ENCODE measurements at regions not wholly inside any gene's neighbourhood (a gene's known extent, or its start where the extent isn't known, plus 50 kb on each side); places are given as distances from the start of the nearest gene placed in this dataset.

DNA sequence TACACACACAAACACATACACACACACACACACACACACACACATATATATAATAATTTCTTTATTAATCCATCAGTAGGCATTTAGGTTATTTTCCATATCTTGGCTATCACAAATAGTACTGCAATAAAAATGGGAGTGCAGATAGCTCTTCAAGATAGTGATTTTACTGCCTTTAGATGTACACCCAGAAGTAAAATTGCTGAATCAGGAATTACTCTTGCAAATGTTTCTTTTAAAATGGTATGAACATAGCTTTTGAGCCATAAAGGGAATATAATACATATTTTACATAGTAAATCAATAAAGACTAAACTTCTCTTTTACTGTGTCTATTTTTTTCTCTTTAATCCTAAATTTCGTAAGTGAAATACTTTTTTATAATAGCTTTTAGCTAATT is 1251.1 kb downstream of the ZPLD1 start:
- H3K36me3 ChIP-seq (ENCODE audit: insufficient read depth, low read length) = no peaks in the 10 kb centered on the region
- peaks cover 6% of the 10 kb centered on the region for H3K9me3 Mint-ChIP-seq
- ChIA-PET POLR2A (no interaction called here), CTCF (interaction anchor here (0.7 kb wide), 1 partner anchor 921 kb away, joined by 4 read pairs; no protein-coding TSS in a partner anchor)
- no peak overlapping the region for H3K4me3 ChIP-seq (ENCODE audit: low read length)
- no peak overlapping the region for H3K4me3 Mint-ChIP-seq
- H3K4me1 ChIP-seq (ENCODE audit: insufficient read depth, low read length) = no peaks in the 10 kb centered on the region
- H3K27me3 Mint-ChIP-seq = no peaks in the 10 kb centered on the region
- DNase-seq (no peak), ATAC-seq (ENCODE audit: poor library complexity) (no peak)
- no peaks in the 10 kb centered on the region for H3K4me1 Mint-ChIP-seq (ENCODE audit: low read depth)
- no peak overlapping the region for H3K27ac Mint-ChIP-seq
- TF ChIP-seq, protein P1, sequence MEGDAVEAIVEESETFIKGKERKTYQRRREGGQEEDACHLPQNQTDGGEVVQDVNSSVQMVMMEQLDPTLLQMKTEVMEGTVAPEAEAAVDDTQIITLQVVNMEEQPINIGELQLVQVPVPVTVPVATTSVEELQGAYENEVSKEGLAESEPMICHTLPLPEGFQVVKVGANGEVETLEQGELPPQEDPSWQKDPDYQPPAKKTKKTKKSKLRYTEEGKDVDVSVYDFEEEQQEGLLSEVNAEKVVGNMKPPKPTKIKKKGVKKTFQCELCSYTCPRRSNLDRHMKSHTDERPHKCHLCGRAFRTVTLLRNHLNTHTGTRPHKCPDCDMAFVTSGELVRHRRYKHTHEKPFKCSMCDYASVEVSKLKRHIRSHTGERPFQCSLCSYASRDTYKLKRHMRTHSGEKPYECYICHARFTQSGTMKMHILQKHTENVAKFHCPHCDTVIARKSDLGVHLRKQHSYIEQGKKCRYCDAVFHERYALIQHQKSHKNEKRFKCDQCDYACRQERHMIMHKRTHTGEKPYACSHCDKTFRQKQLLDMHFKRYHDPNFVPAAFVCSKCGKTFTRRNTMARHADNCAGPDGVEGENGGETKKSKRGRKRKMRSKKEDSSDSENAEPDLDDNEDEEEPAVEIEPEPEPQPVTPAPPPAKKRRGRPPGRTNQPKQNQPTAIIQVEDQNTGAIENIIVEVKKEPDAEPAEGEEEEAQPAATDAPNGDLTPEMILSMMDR (IDR thresholded peaks at IDR 0.05) = no peak
- no peaks in the 10 kb centered on the region for H3K27me3 ChIP-seq (ENCODE audit: control insufficient read depth in 1 of 2, insufficient read depth in 2 of 2, low read length in 2 of 2)
- intact Hi-C loops (cut with DNase I, micrococcal nuclease) = no loop called here
- H3K27ac ChIP-seq (ENCODE audit: low read depth in 1 of 2, low read length in 2 of 2) = no peak overlapping the region
- H3K36me3 Mint-ChIP-seq (ENCODE audit: low read depth) = no peaks in the 10 kb centered on the region
- H3K9me3 ChIP-seq (ENCODE audit: control insufficient read depth in 1 of 2, insufficient read depth in 1 of 2, low read length in 2 of 2) = peaks cover 0 to 7% of the 10 kb centered on the region in 2 experiments

DNA sequence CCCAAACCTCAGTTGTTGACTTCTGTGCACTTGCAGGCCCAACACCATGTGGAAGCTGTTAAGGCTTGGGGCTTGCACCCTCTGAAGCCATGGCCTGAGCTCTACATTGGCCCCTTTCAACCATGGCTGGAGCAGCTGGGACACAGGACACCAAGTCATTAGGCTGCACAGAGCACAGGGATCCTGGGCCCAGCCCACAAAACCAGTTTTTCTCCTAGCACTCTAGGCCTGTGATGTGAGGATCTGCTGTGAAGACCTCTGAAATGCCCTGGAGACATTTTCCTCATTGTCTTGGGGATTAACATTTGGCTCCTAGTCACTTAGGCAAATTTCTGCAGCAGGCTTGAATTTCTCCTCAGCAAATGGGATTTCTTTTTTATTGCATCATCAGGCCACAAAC is 1255.7 kb downstream of the ZPLD1 start:
- POLR2A ChIA-PET = no interaction called here
- Mint-ChIP-seq H3K4me1 (ENCODE audit: low read depth) (no peaks in the 10 kb centered on the region), H3K4me3 (no peak overlapping the region), H3K27ac (no peak overlapping the region), H3K9me3 (peaks cover 7% of the 10 kb centered on the region), H3K36me3 (ENCODE audit: low read depth) (no peaks in the 10 kb centered on the region), H3K27me3 (no peaks in the 10 kb centered on the region)
- no peak for DNase-seq
- Histone ChIP-seq H3K4me1 (ENCODE audit: insufficient read depth, low read length) (no peaks in the 10 kb centered on the region), H3K27ac (ENCODE audit: low read depth in 1 of 2, low read length in 2 of 2) (no peak overlapping the region), H3K27me3 (ENCODE audit: control insufficient read depth in 1 of 2, insufficient read depth in 2 of 2, low read length in 2 of 2) (no peaks in the 10 kb centered on the region), H3K36me3 (ENCODE audit: insufficient read depth, low read length) (no peaks in the 10 kb centered on the region), H3K9me3 (ENCODE audit: control insufficient read depth in 1 of 2, insufficient read depth in 1 of 2, low read length in 2 of 2) (peaks cover 0 to 7% of the 10 kb centered on the region in 2 experiments), H3K4me3 (ENCODE audit: low read length) (no peak overlapping the region)
- CTCF ChIA-PET = no interaction called here
- intact Hi-C loops (cut with DNase I, micrococcal nuclease) = no loop called here
- TF ChIP-seq, protein P1 (IDR thresholded peaks at IDR 0.05) = no peak
- ATAC-seq (ENCODE audit: poor library complexity) = no peak

DNA sequence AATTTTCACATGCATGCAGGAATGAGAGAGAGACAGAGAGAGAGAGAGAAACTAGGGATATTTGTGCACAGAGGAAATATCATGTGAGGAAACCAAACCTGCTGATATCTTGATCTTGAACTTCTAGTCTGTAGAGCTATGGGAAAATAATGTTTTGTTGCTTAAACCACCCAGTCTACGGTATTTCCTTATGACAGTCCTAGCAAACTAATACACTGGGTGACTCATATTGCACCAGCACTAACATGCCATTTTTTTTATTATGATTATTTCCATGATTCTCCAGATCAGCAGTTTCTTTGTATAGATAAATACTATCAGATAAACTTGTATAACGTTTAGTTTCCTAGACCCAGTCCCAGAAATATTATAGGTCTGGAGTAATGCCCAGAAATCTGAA is 1259.0 kb downstream of the ZPLD1 start:
- peaks cover 0 to 7% of the 10 kb centered on the region in 2 experiments for H3K9me3 ChIP-seq (ENCODE audit: control insufficient read depth in 1 of 2, insufficient read depth in 1 of 2, low read length in 2 of 2)
- ATAC-seq (ENCODE audit: poor library complexity) (no peak), DNase-seq (no peak)
- no peaks in the 10 kb centered on the region for H3K27me3 Mint-ChIP-seq
- H3K36me3 ChIP-seq (ENCODE audit: insufficient read depth, low read length) = no peaks in the 10 kb centered on the region
- TF ChIP-seq, protein P1 (IDR thresholded peaks at IDR 0.05) = no peak
- no peaks in the 10 kb centered on the region for H3K4me1 ChIP-seq (ENCODE audit: insufficient read depth, low read length)
- no peak overlapping the region for H3K27ac Mint-ChIP-seq
- no peaks in the 10 kb centered on the region for H3K27me3 ChIP-seq (ENCODE audit: control insufficient read depth in 1 of 2, insufficient read depth in 2 of 2, low read length in 2 of 2)
- no peaks in the 10 kb centered on the region for H3K36me3 Mint-ChIP-seq (ENCODE audit: low read depth)
- intact Hi-C loops (cut with DNase I, micrococcal nuclease) = no loop called here
- no peak overlapping the region for H3K27ac ChIP-seq (ENCODE audit: low read depth in 1 of 2, low read length in 2 of 2)
- peaks cover 7% of the 10 kb centered on the region for H3K9me3 Mint-ChIP-seq
- no peak overlapping the region for H3K4me3 ChIP-seq (ENCODE audit: low read length)
- no peaks in the 10 kb centered on the region for H3K4me1 Mint-ChIP-seq (ENCODE audit: low read depth)
- ChIA-PET CTCF (no interaction called here), POLR2A (no interaction called here)
- H3K4me3 Mint-ChIP-seq = no peak overlapping the region
